GM21723 (cell line): ENCODE measurements at regions not wholly inside any gene's neighbourhood (a gene's known extent, or its start where the extent isn't known, plus 50 kb on each side); places are given as distances from the start of the nearest gene placed in this dataset.

Experiments used
- ATAC-seq: cut with Tn5 transposase; IDR thresholded peaks from one replicate; pipeline ENCODE4 v1.9.1; 2021; ENCODE audit warnings: mild to moderate bottlenecking, moderate library complexity; ENCODE audit not compliant: unreplicated experiment

GRCh38 chr17:73803964-73804435 lies 159.8 kb upstream of the SDK2 start:
- ATAC-seq = no peak

- no peak for ATAC-seq
Observed at GRCh38 chr17:73806768-73807167, 162.5 kb upstream of the SDK2 start.

GRCh38 chr17:73813201-73813600 lies 169.0 kb upstream of the SDK2 start:
- no peak for ATAC-seq

- no peak for ATAC-seq
Observed at GRCh38 chr17:73814075-73814474, 169.8 kb upstream of the SDK2 start.

- no peak for ATAC-seq
Observed at GRCh38 chr17:73815474-73815873, 171.2 kb upstream of the SDK2 start.

GRCh38 chr17:73819440-73820395 lies 175.5 kb upstream of the SDK2 start:
- no peak for ATAC-seq

GRCh38 chr17:73820686-73821448 lies 176.6 kb upstream of the SDK2 start:
- ATAC-seq = no peak

GRCh38 chr17:73821665-73822064 lies 177.4 kb upstream of the SDK2 start:
- no peak for ATAC-seq

- ATAC-seq = no peak
Observed at GRCh38 chr17:73822371-73822770, 178.1 kb upstream of the SDK2 start.

GRCh38 chr17:73823684-73824083 lies 179.4 kb upstream of the SDK2 start:
- ATAC-seq = no peak

- ATAC-seq = no peak
Observed at GRCh38 chr17:73824321-73824720, 180.1 kb upstream of the SDK2 start.

- no peak for ATAC-seq
Observed at GRCh38 chr17:73826181-73826871, 182.1 kb upstream of the SDK2 start.

- ATAC-seq = no peak
Observed at GRCh38 chr17:73826872-73827228, 182.6 kb upstream of the SDK2 start.

- no peak for ATAC-seq
Observed at GRCh38 chr17:73827627-73828291, 183.5 kb upstream of the SDK2 start.

GRCh38 chr17:73829676-73830280 lies 185.5 kb upstream of the SDK2 start:
- ATAC-seq = no peak

- no peak for ATAC-seq
Observed at GRCh38 chr17:73831699-73832098, 187.5 kb upstream of the SDK2 start.

GRCh38 chr17:73833775-73834488 lies 189.7 kb upstream of the SDK2 start:
- ATAC-seq = no peak

GRCh38 chr17:73834684-73835343 lies 190.6 kb upstream of the SDK2 start:
- ATAC-seq = no peak

GRCh38 chr17:73835605-73836004 lies 191.4 kb upstream of the SDK2 start:
- ATAC-seq = no peak
